SK-N-MC (cell line): ENCODE measurements at regions not wholly inside any gene's neighbourhood (a gene's known extent, or its start where the extent isn't known, plus 50 kb on each side); places are given as distances from the start of the nearest gene placed in this dataset.

Source experiments
- DNase-seq: peaks from one replicate; pipeline ENCODE4 v3.0.0-alpha.2; 2011; ENCODE audit warnings: low read depth, low spot score
- H3K27ac ChIP-seq: fragments of 200-600 bp; sonication (generic); 2 replicates; pipeline ENCODE4 v1.5.1; 2016; ENCODE audit warnings: mixed run types
- H3K36me3 ChIP-seq: fragments of 200-600 bp; sonication (generic); 2 replicates; pipeline ENCODE4 v1.6.1; 2017; ENCODE audit warnings: antibody characterized with exemption, low read length, mixed read lengths; ENCODE audit not compliant: insufficient read depth
- H3K4me3 ChIP-seq: fragments of 200-600 bp; sonication (generic); 2 replicates; pipeline ENCODE4 v1.5.1; 2016
- H3K9ac ChIP-seq: fragments of 200-600 bp; sonication (generic); 2 replicates; pipeline ENCODE4 v1.8.0; 2017; ENCODE audit warnings: mixed run types, mixed read lengths; ENCODE audit not compliant: insufficient read length
- H3K9me3 ChIP-seq: fragments of 200-600 bp; sonication (generic); 2 replicates; pipeline ENCODE4 v1.6.1; 2017; ENCODE audit warnings: low read depth, mild to moderate bottlenecking, antibody characterized with exemption, low read length, moderate library complexity, mixed read lengths
- EZH2 ChIP-seq: fragments of 200-600 bp; sonication (generic); IDR thresholded peaks from one replicate; pipeline ENCODE4 v1.6.1; 2017; ENCODE audit warnings: antibody characterized with exemption
- FOXP2 ChIP-seq: optimal IDR thresholded peaks from 2 replicates; pipeline ENCODE3; 2011; ENCODE audit warnings: mild to moderate bottlenecking, moderate library complexity; ENCODE audit not compliant: insufficient read depth; ENCODE audit errors: extremely low read length, control extremely low read depth
- POLR2AphosphoS5 ChIP-seq: IDR thresholded peaks from 2 replicates; pipeline ENCODE4 v1.6.1; 2012; ENCODE audit warnings: mild to moderate bottlenecking, low read depth, low read length, borderline replicate concordance

DNA sequence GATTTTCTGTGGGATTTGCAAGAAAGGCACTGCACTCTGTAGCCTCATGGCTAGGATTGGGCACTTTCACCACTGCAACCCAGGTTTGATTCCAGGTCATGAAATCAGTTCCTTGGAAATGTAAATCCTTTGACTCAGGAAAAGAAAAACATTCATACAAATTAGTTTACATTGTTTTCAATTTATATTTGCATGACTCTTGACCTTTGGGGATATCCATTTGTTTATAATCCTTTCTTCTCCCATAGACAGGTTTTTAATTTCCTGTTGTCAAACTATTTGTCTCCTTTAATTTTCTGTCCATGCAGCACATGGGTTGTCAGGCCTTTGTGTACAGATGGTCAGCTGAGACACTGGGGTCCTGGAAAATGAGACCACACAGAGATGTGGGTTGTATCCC is 801.5 kb downstream of the NR2F1-AS1 start:
- DNase-seq: no peak
- Histone ChIP-seq H3K36me3 (no peaks in the 10 kb centered on the region), H3K4me3 (no peak overlapping the region), H3K27ac (no peak overlapping the region), H3K9me3 (no peaks in the 10 kb centered on the region), H3K9ac (no peak overlapping the region)
- no peak for TF ChIP-seq EZH2
- TF ChIP-seq POLR2AphosphoS5: no peak

DNA sequence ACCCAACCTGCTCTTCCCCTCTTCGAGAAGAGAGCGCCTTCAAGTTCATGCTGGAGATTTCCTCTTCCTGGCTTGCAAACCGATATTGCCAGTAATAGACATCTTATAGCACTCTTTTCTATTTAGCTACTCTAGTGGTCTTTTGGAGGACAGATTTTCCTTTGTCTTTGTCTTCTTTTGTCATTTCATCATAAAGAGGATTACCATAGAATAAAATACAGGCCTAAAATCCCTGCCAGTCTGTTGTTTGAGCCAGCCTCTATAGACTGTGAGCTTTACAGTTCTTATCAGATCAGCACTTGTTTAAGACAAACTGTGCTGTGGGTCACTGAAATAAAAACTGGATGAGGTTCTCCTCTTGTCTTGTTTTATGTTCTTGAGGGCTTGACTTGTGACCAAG is 802.8 kb downstream of the NR2F1-AS1 start:
- H3K27ac ChIP-seq: no peak overlapping the region
- no peak overlapping the region for H3K9ac ChIP-seq
- DNase-seq: no peak
- no peak overlapping the region for H3K4me3 ChIP-seq
- H3K36me3 ChIP-seq: no peaks in the 10 kb centered on the region
- TF ChIP-seq FOXP2 (no peak), POLR2AphosphoS5 (no peak), EZH2 (no peak)
- H3K9me3 ChIP-seq: no peaks in the 10 kb centered on the region

DNA sequence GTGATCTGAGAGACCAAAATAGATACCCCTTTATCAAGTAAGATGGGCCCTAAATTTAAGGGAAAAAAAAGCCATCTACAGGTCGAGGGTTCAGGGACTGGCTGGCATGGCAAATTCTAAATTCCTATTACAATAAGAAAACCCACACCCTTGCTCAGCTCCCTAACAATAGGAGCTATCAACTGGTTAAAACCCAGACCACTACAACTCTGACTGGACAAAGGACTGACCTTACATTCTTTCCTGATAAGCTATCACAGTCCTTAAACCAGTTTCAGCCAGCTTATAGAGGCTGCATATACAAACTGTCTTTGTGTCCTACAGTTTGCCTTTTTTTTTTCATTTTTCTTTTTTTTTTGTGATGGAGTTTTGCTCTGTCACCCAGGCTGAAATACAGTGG is 803.6 kb downstream of the NR2F1-AS1 start:
- no peak for DNase-seq
- TF ChIP-seq FOXP2: no peak
- TF ChIP-seq POLR2AphosphoS5: no peak
- TF ChIP-seq EZH2: no peak
- no peak overlapping the region for H3K27ac ChIP-seq

DNA sequence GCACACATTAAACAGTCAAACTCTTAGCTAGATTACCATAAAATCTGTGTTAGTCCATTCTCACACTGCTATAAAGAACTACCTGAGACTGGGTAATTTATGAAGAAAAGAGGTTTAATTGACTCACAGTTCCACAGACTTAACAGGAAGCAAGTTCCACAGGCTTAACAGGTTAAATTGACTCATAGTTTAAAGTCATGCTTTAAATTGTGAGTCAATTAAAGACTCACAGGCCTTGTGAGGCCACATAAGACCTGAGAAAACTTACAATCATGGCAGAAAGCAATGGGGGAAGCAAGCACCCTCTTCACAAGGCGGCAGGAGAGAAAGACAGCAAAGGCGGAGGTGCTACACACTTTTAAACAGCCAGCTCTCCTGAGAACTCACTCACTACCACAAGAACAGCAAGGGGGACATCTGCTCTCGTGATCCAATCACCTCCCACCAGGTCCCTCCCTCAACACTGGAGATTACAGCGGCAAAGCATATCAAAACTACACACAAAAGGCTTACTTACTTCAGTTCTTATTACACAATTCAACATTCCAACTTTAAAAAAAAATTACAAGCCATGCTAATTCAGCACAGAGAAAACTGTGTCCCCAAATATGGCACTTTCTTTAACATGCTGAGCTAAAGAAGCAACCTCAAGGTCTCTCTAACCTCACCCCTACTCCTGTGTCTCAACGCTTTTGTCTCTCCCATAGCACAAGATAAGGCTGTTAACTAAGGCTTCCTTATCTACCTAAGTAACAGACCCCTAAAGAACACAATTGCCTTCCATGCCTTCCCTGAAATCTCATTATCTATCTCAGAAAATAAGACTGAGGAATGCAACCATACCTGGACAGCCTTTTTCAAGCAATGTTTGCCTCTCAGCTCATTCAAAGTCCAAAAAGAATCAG is 805.1 kb downstream of the NR2F1-AS1 start:
- no peaks in the 10 kb centered on the region for H3K36me3 ChIP-seq

More for the DNA sequence above, 803.6 kb downstream of the NR2F1-AS1 start:
- Histone ChIP-seq H3K4me3 (no peak overlapping the region), H3K36me3 (no peaks in the 10 kb centered on the region), H3K9ac (no peak overlapping the region), H3K9me3 (no peaks in the 10 kb centered on the region)

DNA sequence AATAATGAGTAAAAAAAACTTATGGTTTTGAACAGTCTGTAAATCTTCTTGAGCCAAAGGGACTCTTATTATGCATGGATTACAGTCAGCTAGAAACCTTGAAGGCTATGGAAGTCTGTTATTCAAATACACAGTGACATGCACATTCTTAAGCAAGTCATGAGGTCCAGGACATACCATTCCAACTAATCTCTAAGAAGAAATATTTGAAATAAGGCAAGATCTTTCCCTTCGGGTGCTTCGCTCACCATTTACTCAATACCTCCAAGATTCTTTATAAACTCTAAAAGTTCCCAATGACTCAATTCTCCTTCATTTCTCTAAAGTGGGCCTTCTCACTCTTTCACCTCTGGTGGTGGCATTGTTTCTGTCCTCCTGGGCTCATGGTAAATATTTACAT is 811.0 kb downstream of the NR2F1-AS1 start:
- DNase-seq: no peak
- H3K9me3 ChIP-seq: no peaks in the 10 kb centered on the region
- H3K9ac ChIP-seq: no peak overlapping the region
- no peak for TF ChIP-seq POLR2AphosphoS5
- TF ChIP-seq EZH2: no peak
- TF ChIP-seq FOXP2: no peak
- no peak overlapping the region for H3K27ac ChIP-seq
- H3K4me3 ChIP-seq: no peak overlapping the region
- no peaks in the 10 kb centered on the region for H3K36me3 ChIP-seq

More for the DNA sequence above, 805.1 kb downstream of the NR2F1-AS1 start:
- H3K9ac ChIP-seq: no peak overlapping the region
- no peak overlapping the region for H3K27ac ChIP-seq
- TF ChIP-seq EZH2: no peak
- TF ChIP-seq FOXP2: no peak
- no peak for TF ChIP-seq POLR2AphosphoS5
- DNase-seq: no peak
- H3K9me3 ChIP-seq: no peaks in the 10 kb centered on the region
- no peak overlapping the region for H3K4me3 ChIP-seq

DNA sequence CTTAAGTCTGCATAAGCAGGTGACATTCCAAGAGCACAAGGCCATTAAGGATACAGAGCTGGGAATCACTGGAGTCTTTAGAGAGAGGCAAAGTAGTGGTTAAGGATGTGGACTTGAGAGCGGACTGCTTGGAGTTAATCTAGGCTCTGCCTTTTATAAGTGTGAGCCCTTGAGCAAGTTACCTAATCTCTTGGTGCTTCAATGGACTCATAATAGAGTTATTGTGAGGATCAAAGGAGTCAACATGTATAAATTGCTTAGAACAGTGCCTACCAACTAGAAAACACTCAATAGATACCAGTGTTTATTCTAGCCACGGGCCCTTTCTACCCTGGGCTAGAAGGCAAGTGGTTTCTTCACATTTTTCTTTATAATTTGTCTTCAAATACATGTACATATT is 819.4 kb downstream of the NR2F1-AS1 start:
- Histone ChIP-seq H3K4me3 (no peak overlapping the region), H3K27ac (no peak overlapping the region), H3K9me3 (no peaks in the 10 kb centered on the region), H3K9ac (no peak overlapping the region), H3K36me3 (no peaks in the 10 kb centered on the region)
- DNase-seq: no peak
- TF ChIP-seq FOXP2 (no peak), POLR2AphosphoS5 (no peak), EZH2 (no peak)

DNA sequence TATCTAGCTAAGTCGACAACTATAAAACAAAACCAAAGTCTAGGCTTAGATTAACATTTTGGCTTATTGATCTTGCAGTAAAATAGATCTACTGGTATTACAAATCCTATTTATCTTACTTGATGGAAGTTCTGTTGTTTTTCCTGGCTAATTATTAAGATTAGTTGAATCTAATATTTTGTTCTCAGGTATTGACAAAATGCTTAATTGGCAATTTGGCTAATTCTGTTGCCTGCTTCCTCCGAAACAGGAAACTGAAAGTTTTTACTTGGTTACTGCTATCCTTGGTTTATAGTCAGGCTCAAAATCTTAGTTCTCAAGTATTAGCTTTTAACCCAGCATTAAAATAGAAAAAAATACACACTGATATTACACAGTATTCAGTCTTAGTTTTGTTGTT is 820.5 kb downstream of the NR2F1-AS1 start:
- Histone ChIP-seq H3K9ac (no peak overlapping the region), H3K4me3 (no peak overlapping the region), H3K9me3 (no peaks in the 10 kb centered on the region), H3K27ac (no peak overlapping the region), H3K36me3 (no peaks in the 10 kb centered on the region)
- DNase-seq: no peak
- TF ChIP-seq POLR2AphosphoS5: no peak
- no peak for TF ChIP-seq EZH2
- TF ChIP-seq FOXP2: no peak

DNA sequence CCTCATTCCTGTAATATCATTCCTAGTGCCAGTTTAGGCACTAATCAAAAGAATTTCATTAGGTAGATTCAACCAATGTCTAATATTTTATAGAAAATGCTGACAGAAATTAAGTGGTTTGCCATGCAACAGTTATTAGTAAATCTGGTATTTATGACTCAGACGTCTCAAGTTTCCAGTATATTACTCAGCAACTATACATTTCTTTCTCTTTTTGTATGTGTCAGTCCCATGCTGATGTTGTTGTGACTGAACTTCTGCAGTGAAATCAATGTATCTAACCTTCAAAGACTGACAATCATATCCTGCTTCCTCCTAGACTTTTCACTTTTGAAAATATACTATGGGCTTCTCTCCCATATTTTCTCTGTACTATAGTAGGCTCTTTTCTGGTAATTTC is 822.5 kb downstream of the NR2F1-AS1 start:
- TF ChIP-seq FOXP2: no peak
- TF ChIP-seq POLR2AphosphoS5: no peak
- TF ChIP-seq EZH2: no peak
- no peaks in the 10 kb centered on the region for H3K36me3 ChIP-seq
- no peak for DNase-seq
- H3K9ac ChIP-seq: no peak overlapping the region
- no peak overlapping the region for H3K27ac ChIP-seq
- no peaks in the 10 kb centered on the region for H3K9me3 ChIP-seq
- H3K4me3 ChIP-seq: no peak overlapping the region

DNA sequence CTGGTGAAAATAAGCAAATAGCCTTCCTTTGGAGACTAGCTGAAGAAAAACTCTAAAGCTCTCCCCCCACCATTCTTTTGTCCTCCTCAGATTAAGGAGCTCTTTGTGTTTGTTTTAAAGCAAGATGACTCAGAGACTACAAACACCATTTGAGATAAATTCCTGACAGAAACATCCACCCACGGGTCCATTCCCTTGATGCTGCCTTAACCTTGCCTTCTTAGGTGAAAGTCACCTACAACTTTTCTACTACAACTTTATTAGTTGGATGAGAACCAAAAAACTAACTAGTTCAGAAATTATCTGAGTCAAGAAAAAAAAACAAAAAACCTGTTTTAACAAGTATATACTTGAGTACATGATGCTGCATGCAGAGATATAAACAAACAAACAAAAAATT is 831.1 kb downstream of the NR2F1-AS1 start:
- no peak for TF ChIP-seq FOXP2
- TF ChIP-seq EZH2: no peak
- TF ChIP-seq POLR2AphosphoS5: no peak
- Histone ChIP-seq H3K9me3 (no peaks in the 10 kb centered on the region), H3K36me3 (no peaks in the 10 kb centered on the region), H3K27ac (no peak overlapping the region), H3K4me3 (no peak overlapping the region), H3K9ac (no peak overlapping the region)
- DNase-seq: no peak
